Bronchial epithelial cell (primary cell): ENCODE measurements at regions not wholly inside any gene's neighbourhood (a gene's known extent, or its start where the extent isn't known, plus 50 kb on each side); places are given as distances from the start of the nearest gene placed in this dataset.
"Not testable (repeated sequence)": the region's sequence is repeated elsewhere in the genome, so short reads cannot be mapped to it uniquely, and the experiment has no call there.

Source experiments
- DNase-seq: peaks from one replicate; pipeline ENCODE4 v3.0.0-alpha.2; 2010; ENCODE audit warnings: low read depth
- FAIRE-seq: peaks from 2 replicates; lab custom pipeline; 2011; peaks lifted over from hg19 to GRCh38; lab: Jason Lieb, UNC
- H3K27me3 ChIP-seq: 2 replicates; pipeline ENCODE4 v1.5.1; 2011; ENCODE audit warnings: low read length; ENCODE audit not compliant: control insufficient read depth, insufficient read depth
- H3K36me3 ChIP-seq: 2 replicates; pipeline ENCODE4 v1.5.1; 2011; ENCODE audit warnings: low read length; ENCODE audit not compliant: control insufficient read depth, insufficient read depth
- H3K4me3 ChIP-seq: 2 replicates; pipeline ENCODE4 v1.5.1; 2011; ENCODE audit warnings: mild to moderate bottlenecking, low read depth, low read length, control low read depth
- TF ChIP-seq, protein P1 (sequence below): IDR thresholded peaks from 2 replicates; pipeline ENCODE4 v1.5.1; 2011; ENCODE audit warnings: mild to moderate bottlenecking, moderate library complexity, low read length, control low read depth, inconsistent platforms; ENCODE audit not compliant: insufficient read depth, severe bottlenecking

DNA sequence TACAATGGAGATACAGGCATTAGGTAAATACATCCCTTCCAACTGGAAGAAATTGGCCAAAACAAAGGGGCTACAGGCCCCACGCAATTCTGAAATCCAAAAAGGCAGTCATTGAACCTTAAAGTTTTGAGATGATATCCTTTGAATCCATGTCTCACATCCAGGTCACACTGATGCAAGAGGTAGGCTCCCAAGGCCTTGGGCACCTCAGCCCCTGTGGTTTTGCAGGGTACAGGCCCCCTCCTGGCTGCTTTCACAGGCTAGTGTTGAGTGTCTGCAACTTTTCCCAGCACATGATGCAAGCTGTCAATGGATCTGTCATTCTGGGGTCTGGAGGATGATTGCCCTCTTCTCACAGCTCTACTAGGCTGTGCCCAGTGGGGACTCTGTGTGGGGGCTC lies 766.7 kb downstream of the ZBBX start:
- DNase-seq, result no peak
- no peak for FAIRE-seq

DNA sequence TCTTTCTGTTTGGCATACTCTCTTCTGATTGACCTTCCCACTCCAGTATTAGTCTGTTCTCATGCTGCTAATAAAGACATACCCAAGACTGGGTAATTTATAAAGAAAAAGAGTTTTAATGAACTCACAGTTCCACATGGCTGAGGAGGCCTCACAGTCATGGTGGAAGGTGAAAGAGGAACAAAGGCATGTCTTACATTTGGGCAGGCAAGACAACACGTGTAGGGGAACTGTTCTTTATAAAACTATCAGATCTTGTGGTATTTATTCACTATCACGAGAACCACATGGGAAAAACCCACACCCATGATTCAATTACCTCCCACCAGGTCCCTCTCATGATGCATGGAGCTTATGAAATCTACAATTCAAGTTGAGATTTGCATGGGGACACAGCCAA lies 767.3 kb downstream of the ZBBX start:
- DNase-seq, result peak; percentile 7
- H3K27me3 ChIP-seq, FAIRE-seq, H3K4me3 ChIP-seq, H3K36me3 ChIP-seq: not testable (repeated sequence)

More for the DNA sequence above, 766.7 kb downstream of the ZBBX start:
- TF ChIP-seq, protein P1, sequence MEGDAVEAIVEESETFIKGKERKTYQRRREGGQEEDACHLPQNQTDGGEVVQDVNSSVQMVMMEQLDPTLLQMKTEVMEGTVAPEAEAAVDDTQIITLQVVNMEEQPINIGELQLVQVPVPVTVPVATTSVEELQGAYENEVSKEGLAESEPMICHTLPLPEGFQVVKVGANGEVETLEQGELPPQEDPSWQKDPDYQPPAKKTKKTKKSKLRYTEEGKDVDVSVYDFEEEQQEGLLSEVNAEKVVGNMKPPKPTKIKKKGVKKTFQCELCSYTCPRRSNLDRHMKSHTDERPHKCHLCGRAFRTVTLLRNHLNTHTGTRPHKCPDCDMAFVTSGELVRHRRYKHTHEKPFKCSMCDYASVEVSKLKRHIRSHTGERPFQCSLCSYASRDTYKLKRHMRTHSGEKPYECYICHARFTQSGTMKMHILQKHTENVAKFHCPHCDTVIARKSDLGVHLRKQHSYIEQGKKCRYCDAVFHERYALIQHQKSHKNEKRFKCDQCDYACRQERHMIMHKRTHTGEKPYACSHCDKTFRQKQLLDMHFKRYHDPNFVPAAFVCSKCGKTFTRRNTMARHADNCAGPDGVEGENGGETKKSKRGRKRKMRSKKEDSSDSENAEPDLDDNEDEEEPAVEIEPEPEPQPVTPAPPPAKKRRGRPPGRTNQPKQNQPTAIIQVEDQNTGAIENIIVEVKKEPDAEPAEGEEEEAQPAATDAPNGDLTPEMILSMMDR, result no peak
- Histone ChIP-seq H3K4me3 (no peak overlapping the region), H3K36me3 (no peaks in the 10 kb centered on the region), H3K27me3 (no peaks in the 10 kb centered on the region)

DNA sequence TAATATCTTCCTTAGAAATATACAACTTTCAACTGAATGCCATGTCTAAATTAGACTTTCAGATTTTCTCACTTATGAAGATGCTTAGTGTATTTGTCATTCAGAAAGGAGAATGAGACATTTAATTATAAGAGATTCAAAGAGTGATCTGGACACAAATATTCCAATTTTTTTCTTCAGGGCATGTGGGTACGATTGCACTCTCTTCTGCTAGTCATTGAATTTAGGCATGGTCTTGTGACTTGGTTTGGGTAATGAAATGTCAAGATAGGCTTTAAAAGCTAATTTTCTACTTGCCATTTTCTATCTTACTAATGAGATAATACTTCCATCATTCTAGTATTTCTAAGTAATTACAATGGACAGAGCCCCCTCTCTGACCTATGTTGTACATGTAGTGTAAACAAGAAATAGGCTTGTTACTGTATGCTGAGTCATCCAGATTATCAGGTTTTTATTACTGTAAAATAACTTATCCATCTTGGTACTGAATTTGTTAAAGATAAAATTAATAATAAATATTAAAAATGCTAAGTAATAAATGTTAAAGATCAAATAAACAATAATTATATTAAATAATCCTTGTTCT lies 770.8 kb upstream of the BCHE start:
- TF ChIP-seq, protein P1, result no peak
- Histone ChIP-seq H3K4me3 (no peak overlapping the region), H3K27me3 (no peaks in the 10 kb centered on the region), H3K36me3 (no peaks in the 10 kb centered on the region)
- no peak for FAIRE-seq
- peak; percentile 7 for DNase-seq

DNA sequence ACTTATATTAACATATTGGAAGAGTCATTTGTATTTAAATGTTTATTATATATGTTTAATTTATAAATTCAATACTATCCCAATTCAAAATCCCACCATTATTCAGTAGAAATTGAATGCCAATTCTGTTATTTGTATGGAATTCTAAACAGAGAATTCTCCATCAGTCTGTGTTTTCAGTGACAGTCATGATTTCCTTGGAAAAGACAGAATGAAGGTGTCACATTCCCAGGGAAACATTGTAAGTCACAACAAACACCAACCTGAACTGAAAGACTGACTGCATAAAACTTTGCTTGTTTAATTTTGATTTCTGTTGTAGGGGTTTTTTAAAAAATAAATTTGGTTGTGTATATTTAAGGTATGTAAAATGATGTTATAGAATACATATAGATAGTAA lies 769.8 kb upstream of the BCHE start:
- FAIRE-seq (no peak), DNase-seq (no peak)
- Histone ChIP-seq H3K4me3 (no peak overlapping the region), H3K36me3 (no peaks in the 10 kb centered on the region), H3K27me3 (no peaks in the 10 kb centered on the region)
- TF ChIP-seq, protein P1, result no peak

DNA sequence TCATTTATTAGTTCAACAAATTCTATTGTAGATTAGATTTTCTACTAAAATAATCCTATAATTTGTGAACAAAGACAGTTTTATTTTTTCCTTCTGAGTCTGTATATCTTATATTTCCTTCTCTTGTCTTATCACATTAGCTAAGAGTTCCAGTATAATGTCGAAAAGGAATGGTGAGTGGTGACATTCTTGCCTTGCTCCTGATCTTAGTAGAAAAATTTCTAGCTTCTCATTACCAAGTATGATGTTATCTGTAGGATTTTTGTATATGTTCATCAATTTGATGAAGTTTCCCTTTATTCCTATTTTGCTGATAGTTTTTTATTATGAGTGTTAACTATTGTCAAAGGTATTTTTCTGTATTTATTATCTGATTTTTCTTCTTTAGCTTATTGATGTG lies 756.6 kb upstream of the BCHE start:
- no peak overlapping the region for H3K4me3 ChIP-seq
- TF ChIP-seq, protein P1, result no peak
- H3K36me3 ChIP-seq, result no peaks in the 10 kb centered on the region
- DNase-seq (no peak), FAIRE-seq (no peak)
- H3K27me3 ChIP-seq, result no peaks in the 10 kb centered on the region

DNA sequence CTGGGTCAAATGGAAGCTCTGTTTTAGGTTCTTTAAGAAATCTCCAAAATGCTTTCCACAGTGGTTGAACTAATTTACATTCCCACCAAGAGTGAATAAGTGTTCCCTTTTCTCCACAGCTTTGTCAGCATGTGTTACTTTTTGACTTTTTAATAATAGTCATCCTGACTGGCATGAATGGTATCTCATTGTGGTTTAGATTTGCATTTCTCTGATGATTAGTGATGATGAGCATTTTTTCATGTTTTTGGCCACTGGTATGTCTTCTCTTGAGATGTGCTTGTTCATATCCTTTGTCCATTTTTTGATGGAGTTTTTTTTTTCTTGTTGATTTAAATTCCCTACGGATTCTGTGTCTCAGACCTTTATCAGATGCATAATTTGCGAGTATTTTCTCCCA lies 745.0 kb upstream of the BCHE start:
- H3K4me3 ChIP-seq, result no peak overlapping the region
- H3K36me3 ChIP-seq, result no peaks in the 10 kb centered on the region
- DNase-seq (peak; percentile 13), FAIRE-seq (no peak)
- TF ChIP-seq, protein P1, result no peak
- no peaks in the 10 kb centered on the region for H3K27me3 ChIP-seq
